NCI-H2196 treated with DMSO at 0.1 percent for 48 hours (cell line): ENCODE measurements at regions not wholly inside any gene's neighbourhood (a gene's known extent, or its start where the extent isn't known, plus 50 kb on each side); places are given as distances from the start of the nearest gene placed in this dataset.

Experiments
- DNase-seq: peaks from one replicate; lab custom pipeline; 2025; ENCODE audit not compliant: unreplicated experiment; lab: John Stamatoyannopoulos, UW

GRCh38 chr7:22676385-22676784 lies 50.6 kb upstream of the IL6 start:
- no peak for DNase-seq

- DNase-seq: no peak
Measured at GRCh38 chr7:22675917-22676343, 51.1 kb upstream of the IL6 start.

DNA sequence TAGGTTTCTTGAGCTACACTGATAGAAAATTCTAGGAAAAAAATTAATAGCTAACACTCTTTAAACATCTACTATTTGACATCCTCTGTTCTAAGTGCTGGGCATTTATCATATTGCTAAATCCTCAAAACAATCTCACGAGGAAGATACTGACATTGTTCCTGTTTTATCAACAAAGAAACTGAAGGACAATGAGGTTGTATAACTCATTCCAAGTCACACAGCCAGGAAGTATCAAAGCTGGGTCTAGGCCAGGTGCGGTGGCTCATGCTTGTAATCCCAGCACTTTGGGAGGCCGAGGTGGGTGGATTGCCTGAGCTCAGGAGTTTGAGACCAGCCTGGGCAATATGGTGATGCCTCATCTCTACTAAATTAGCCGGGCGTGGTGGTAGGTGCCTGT lies 51.6 kb upstream of the IL6 start:
- no peak for DNase-seq

DNA sequence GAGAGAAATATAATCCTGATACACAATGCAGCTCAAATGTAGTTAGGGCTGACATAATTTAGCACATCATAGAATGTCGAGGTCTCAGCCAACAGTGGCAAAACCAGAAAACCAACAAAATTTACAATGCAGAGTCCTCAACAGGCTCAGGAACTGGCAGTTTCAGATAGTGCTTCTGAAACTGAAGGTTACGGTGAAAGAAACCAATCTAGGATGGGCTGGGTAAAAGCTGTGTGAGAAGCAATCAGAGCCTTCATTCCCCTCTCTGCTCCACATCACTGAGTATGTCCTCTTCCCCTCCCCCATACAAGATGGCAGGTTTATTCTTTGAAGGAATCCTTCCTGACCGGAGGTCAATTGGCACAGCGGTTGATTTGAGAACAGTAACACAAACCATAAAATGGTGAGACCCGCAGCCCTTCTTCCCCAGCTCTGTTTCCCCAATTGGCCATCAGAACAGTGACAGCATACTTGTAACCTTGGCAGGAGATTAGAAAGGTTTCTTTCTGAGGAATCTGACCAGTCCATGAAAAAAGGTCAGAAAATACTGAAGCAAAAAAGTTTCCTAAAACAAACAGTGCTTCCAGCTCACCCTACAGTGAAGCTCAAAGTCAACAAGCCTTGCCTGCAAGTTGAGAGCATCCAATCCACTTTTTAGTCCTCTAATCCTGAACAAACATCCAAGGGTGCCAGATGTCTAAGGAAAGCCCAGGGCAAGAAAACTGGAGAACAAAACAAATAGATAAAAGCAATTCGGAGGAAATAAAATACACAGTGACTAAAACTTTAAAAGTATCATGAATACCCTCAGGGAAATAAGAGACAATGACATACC lies 53.9 kb upstream of the IL6 start:
- no peak for DNase-seq

- DNase-seq: no peak
Measured at GRCh38 chr7:22671177-22671879, 55.7 kb upstream of the IL6 start.

- DNase-seq: no peak
Measured at GRCh38 chr7:22670422-22670815, 56.6 kb upstream of the IL6 start.

- no peak for DNase-seq
Measured at GRCh38 chr7:22669692-22670421, 57.1 kb upstream of the IL6 start.

DNA sequence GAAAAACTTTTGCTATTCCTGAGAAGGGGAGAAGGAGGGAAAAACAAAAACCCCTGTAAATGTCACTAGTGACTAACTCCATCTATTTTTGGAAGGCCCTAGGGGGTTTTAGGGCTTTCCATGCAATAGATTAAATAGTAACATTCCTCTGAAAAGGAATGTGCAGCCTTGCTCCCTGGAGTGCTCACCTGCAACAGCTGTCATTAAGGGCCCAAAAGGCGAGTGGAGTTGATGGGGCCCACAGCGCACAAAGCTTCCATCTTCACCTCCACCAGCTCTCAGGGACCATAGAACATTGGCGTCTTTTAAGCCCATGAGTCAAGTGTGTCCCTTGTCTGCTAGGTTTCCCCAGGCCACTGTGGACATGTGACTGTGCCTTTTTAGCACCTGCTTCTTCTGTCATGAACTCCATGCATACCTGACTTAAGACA lies 58.0 kb upstream of the IL6 start:
- no peak for DNase-seq

GRCh38 chr7:22667562-22668239 lies 59.3 kb upstream of the IL6 start:
- DNase-seq: no peak

DNA sequence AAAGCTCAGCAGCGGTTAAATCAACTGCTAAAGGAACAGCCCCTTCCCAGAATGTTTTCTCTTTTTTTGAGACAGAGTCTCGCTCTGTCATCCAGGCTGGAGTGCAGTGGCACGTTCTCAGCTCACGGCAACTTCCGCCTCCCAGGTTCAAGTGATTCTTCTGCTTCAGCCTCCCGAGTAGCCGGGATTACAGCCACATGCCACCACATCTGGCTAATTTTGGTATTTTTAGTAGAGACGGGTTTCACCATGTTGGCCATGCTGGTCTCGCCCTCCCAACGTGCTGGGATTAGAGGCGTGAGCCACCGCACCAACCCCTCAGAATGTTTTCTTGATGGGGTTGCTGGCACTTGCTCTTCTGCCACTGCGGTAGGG lies 59.8 kb upstream of the IL6 start:
- DNase-seq: no peak

- DNase-seq: no peak
Measured at GRCh38 chr7:22666732-22667131, 60.3 kb upstream of the IL6 start.

- no peak for DNase-seq
Measured at GRCh38 chr7:22665923-22666322, 61.1 kb upstream of the IL6 start.

DNA sequence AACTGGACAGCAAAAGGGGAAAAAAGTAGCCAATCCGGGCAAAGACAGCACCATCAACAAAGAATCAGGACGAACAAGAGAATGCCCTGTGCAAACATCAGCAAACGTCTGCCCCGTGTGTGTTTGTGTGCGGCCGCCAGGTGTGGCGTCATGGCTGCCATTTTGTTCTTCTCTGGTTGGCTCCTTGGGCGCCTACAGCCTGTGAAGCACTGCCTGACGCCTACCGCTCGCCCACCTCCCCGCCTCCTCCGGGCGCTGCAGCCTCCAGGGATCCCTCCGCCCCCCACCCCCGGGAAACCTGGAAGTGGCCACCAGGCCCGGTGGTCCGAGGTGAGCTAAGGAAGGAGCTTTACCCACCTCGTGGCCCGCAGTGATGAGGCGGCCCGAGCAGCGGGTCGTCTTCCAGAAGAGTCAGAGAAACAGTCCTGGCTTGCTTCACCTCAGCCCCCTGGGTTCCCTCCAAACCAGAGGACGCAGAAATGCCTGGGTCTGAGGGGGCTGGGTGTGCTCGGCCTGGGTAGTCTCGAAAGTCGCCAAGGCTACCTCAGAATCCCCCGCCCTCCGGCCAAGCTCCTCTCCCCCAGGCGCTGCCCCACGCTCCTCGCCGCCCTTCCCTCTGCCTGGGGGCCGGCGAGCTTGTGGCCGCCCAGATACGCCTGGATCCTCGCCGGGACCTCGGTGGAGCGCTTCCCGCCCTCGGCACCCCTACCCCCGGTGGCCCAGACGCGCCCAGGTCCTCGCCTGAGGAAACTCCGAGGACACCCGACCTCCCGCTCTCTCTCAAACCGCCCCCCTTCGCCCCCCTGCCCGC lies 61.8 kb upstream of the IL6 start:
- DNase-seq: no peak

- no peak for DNase-seq
Measured at GRCh38 chr7:22663721-22664120, 63.3 kb upstream of the IL6 start.

DNA sequence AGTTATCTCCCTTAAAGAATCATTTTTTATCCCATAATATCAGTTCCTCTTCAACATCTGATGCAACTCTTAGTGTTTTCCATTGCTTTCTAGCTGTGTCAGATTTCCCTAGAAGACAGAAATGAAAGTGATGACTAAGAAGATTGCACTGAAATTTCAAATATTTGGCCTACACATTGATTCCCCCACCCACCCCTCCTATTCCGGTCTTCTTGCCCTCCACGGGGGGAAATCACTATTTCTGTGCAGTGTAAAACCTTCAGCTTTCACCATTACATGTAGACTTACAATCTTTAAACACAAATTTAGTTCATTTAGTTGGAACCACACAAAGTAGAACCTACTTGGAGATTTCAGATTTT lies 63.7 kb upstream of the IL6 start:
- DNase-seq: no peak

DNA sequence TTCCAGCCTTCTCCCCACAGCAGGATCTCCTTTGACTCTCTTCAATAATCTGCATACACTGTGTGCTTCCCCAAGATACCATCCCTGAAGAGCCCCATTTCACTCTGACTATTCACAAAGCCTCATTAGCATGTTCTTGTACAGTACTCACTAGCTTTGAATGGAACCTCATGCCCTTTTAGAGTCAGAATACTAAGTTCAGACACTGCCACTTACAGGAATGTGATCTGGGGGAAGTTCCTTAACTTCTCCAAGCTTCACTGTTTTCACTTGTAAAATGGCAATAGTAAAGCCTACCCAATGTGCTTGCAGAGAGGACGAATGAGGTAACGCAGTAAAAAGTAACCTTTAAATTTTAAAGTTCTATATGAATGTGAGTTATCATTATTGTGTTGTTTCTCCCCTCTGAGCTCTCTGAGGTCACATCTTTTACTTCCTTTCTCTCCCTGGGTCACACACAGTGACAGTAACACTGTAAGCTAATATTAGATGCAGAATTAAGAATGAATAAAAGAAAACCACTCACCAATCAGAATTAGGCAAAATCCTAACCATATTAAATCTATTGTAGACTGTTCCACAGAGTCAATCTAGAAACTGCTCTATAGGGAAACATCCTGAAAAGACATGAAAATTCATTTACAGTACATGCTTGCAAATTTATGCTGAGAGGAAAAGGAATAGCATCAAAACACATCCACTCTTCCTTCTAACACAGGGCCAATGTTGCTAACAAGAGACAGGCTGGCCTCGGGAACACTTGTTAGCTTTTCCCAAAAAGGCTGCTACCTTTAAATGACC lies 64.2 kb upstream of the IL6 start:
- no peak for DNase-seq

DNA sequence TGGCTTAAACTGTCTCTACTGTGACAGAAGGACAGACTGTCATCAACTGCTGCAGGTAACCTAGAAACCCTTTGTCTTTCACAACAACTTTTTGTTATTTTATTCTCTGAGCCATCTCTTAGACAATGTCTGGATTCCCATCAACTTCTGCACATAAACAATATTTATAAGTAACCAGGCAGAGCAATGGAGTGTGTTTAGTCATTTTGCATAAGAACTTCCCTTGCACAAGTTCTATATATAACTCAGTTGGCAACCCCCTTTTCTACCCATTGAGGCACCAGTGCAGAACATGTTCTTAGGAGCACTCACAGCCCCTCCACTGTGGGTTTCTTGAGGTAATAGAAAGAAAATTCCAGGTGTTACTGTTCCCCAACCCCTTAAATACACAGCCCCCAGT lies 65.0 kb upstream of the IL6 start:
- DNase-seq: no peak

DNA sequence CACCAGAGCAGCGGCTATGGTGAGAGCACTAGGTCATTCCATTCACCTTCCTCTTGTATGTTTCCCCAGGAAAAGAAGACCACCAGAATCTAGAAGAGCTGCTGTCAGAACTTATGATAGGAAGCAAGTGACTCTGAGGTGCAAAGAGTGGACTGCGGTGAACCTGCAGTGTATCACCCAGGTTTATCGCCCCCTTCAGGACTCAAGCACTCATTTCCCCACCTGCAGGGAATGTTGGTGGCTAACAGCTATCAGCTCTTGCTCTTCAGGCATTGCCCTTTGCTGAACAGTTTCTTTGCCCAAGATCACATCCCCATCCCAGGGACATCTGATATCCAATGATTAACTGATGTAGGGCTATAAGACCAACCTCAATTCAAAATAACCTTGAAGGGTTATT lies 66.3 kb upstream of the IL6 start:
- DNase-seq: no peak

GRCh38 chr7:22660293-22660692 lies 66.7 kb upstream of the IL6 start:
- no peak for DNase-seq

GRCh38 chr7:22659741-22660140 lies 67.3 kb upstream of the IL6 start:
- DNase-seq: no peak
